WERI-Rb-1 (cell line): ENCODE measurements at regions not wholly inside any gene's neighbourhood (a gene's known extent, or its start where the extent isn't known, plus 50 kb on each side); places are given as distances from the start of the nearest gene placed in this dataset.

ENCODE experiments used
- DNase-seq: peaks from one replicate; pipeline ENCODE4 v3.0.0-alpha.2; 2020
- H3K27ac ChIP-seq: fragments of 250-450 bp; sonication (Bioruptor Pico); 2 replicates; pipeline ENCODE4 v1.5.1; 2020; ENCODE audit warnings: mild to moderate bottlenecking, moderate library complexity
- H3K27me3 ChIP-seq: fragments of 250-450 bp; sonication (Bioruptor Pico); 2 replicates; pipeline ENCODE4 v1.5.1; 2021; ENCODE audit warnings: mild to moderate bottlenecking, low read depth, moderate library complexity; ENCODE audit not compliant: insufficient read depth, severe bottlenecking
- H3K36me3 ChIP-seq: fragments of 250-450 bp; sonication (Bioruptor Pico); 2 replicates; pipeline ENCODE4 v1.5.1; 2020; ENCODE audit warnings: mild to moderate bottlenecking, moderate library complexity
- H3K4me3 ChIP-seq: 2 replicates; pipeline ENCODE4 v1.5.1; 2011; ENCODE audit warnings: low read depth, mild to moderate bottlenecking, control low read depth, low read length
- H3K9me3 ChIP-seq: fragments of 250-450 bp; sonication (Bioruptor Pico); 2 replicates; pipeline ENCODE4 v1.5.1; 2021; ENCODE audit warnings: mild to moderate bottlenecking, moderate library complexity; ENCODE audit not compliant: severe bottlenecking
- TF ChIP-seq, protein P1 (sequence below): IDR thresholded peaks from 2 replicates; pipeline ENCODE4 v1.5.1; 2011; ENCODE audit warnings: low read depth, mild to moderate bottlenecking, control low read depth, inconsistent platforms, low read length

DNA sequence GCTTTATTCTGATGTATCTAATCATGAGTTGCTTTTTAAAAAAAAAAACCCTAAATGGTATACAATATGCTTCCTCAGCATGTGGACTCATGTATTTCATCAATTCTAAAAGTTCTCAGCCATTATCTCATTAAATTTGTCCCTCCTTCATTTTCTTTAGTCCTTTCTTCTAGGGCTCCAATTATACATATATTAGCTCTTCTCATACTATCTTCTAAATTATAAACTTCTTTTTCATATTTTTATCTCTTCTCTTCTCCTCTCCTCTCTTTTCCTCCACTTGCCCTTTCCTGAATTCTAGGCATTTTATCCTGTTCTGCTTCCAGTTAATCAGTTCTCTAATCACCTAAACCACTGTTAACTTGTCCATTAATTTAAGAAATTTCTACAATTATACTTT lies 55.0 kb upstream of the IL33 start:
- H3K27me3 ChIP-seq: peaks cover 3% of the 10 kb centered on the region
- no peak overlapping the region for H3K27ac ChIP-seq
- H3K36me3 ChIP-seq: no peaks in the 10 kb centered on the region
- TF ChIP-seq, protein P1, sequence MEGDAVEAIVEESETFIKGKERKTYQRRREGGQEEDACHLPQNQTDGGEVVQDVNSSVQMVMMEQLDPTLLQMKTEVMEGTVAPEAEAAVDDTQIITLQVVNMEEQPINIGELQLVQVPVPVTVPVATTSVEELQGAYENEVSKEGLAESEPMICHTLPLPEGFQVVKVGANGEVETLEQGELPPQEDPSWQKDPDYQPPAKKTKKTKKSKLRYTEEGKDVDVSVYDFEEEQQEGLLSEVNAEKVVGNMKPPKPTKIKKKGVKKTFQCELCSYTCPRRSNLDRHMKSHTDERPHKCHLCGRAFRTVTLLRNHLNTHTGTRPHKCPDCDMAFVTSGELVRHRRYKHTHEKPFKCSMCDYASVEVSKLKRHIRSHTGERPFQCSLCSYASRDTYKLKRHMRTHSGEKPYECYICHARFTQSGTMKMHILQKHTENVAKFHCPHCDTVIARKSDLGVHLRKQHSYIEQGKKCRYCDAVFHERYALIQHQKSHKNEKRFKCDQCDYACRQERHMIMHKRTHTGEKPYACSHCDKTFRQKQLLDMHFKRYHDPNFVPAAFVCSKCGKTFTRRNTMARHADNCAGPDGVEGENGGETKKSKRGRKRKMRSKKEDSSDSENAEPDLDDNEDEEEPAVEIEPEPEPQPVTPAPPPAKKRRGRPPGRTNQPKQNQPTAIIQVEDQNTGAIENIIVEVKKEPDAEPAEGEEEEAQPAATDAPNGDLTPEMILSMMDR: no peak
- DNase-seq: no peak
- H3K4me3 ChIP-seq: no peak overlapping the region
- no peaks in the 10 kb centered on the region for H3K9me3 ChIP-seq

DNA sequence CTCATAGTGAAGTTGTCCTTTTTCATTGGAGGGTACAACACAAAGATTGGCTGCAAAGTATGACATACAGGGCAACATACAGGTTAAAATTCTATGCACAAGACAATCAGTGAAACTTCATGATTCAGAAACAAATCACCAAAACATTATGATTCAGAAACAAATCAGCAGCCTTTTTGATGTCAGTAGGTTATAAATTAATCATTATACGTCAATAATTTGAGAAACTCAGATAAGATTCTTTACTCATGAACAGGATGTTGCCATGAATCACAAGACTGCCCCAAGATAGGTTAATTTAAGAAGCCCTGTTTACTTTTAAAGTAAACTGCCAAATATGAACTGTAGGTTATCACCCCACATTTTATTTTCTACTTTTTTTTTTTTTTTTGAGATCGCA lies 62.2 kb upstream of the IL33 start:
- Histone ChIP-seq H3K27ac (no peak overlapping the region), H3K9me3 (no peaks in the 10 kb centered on the region), H3K27me3 (peaks cover 3% of the 10 kb centered on the region), H3K36me3 (no peaks in the 10 kb centered on the region), H3K4me3 (no peak overlapping the region)
- TF ChIP-seq, protein P1: no peak
- no peak for DNase-seq

DNA sequence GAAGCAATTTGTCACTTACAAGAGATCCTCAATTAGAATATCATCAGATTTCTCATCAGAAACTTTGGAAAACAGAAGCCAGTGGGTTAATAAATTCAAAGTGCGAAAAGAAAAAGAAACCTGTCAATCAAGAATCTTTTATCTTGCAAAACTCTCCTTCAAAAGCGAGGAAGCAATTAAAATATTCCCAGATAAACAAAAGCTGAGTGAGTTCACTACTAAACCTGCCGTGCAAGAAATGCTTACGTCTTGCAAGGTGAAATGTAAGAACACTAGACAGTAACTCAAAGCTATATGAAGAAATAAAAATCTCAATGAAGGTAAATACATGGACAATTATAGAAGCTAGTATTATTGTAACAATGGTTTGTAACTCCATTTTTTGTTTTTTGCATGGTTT lies 62.8 kb upstream of the IL33 start:
- Histone ChIP-seq H3K9me3 (no peaks in the 10 kb centered on the region), H3K4me3 (no peak overlapping the region), H3K27me3 (peaks cover 2% of the 10 kb centered on the region), H3K36me3 (no peaks in the 10 kb centered on the region), H3K27ac (no peak overlapping the region)
- TF ChIP-seq, protein P1: no peak
- no peak for DNase-seq

- no peaks in the 10 kb centered on the region for H3K36me3 ChIP-seq
- no peaks in the 10 kb centered on the region for H3K27me3 ChIP-seq
- no peak overlapping the region for H3K4me3 ChIP-seq
- no peaks in the 10 kb centered on the region for H3K9me3 ChIP-seq
- TF ChIP-seq, protein P1: no peak
- H3K27ac ChIP-seq: no peak overlapping the region
- no peak for DNase-seq
Measured at GRCh38 chr9:6150483-6150882, 65.1 kb upstream of the IL33 start.

- Histone ChIP-seq H3K36me3 (no peaks in the 10 kb centered on the region), H3K27ac (no peak overlapping the region), H3K4me3 (no peak overlapping the region), H3K9me3 (no peaks in the 10 kb centered on the region), H3K27me3 (no peaks in the 10 kb centered on the region)
- TF ChIP-seq, protein P1: no peak
- no peak for DNase-seq
Measured at GRCh38 chr9:6149315-6149714, 66.3 kb upstream of the IL33 start.

GRCh38 chr9:6147846-6148245 lies 67.8 kb upstream of the IL33 start:
- no peak for DNase-seq
- H3K9me3 ChIP-seq: no peaks in the 10 kb centered on the region
- no peaks in the 10 kb centered on the region for H3K27me3 ChIP-seq
- no peak overlapping the region for H3K4me3 ChIP-seq
- no peaks in the 10 kb centered on the region for H3K36me3 ChIP-seq
- no peak overlapping the region for H3K27ac ChIP-seq
- TF ChIP-seq, protein P1: no peak
